Sigmoid colon (tissue), 6 donors: ENCODE measurements at regions not wholly inside any gene's neighbourhood (a gene's known extent, or its start where the extent isn't known, plus 50 kb on each side); places are given as distances from the start of the nearest gene placed in this dataset.

ENCODE experiments used
- DNase-seq: peaks from one replicate; pipeline ENCODE4 v3.0.0-alpha.2; 2019
- H3K27ac ChIP-seq, 4 donors: fragments of 200-600 bp; sonication (generic); one replicate each; pipeline ENCODE4 v1.5.1; 2016 to 2019; ENCODE audit warnings: mild to moderate bottlenecking in 1 of 4
- H3K27me3 ChIP-seq, 3 donors: fragments of 200-600 bp; sonication (generic); one replicate each; pipeline ENCODE4 v1.5.1; 2019; ENCODE audit warnings: mild to moderate bottlenecking in 1 of 3
- H3K36me3 ChIP-seq, 4 donors: fragments of 200-600 bp; sonication (generic); one replicate each; pipeline ENCODE4 v1.5.1; 2016 to 2019
- H3K4me1 ChIP-seq, 4 donors: fragments of 200-600 bp; sonication (generic); one replicate each; pipeline ENCODE4 v1.5.1; 2017 to 2019
- H3K4me3 ChIP-seq, 4 donors: fragments of 200-600 bp; sonication (generic); one replicate each; pipeline ENCODE4 v1.5.1; 2017 to 2019; ENCODE audit warnings: mild to moderate bottlenecking in 2 of 4, moderate library complexity in 1 of 4
- H3K9me3 ChIP-seq, 4 donors: fragments of 200-600 bp in 3 of 4; sonication (generic) in 3 of 4; one replicate each; pipeline versions ENCODE4 v1.5.1 to v1.6.1; 2013 to 2019
- EP300 ChIP-seq, 4 donors: sonication (generic); formaldehyde crosslinking; IDR thresholded peaks; one replicate each; pipeline ENCODE4 v1.6.1; 2017; ENCODE audit warnings: antibody characterized with exemption in 4 of 4
- POLR2A ChIP-seq, 2 donors: fragments of 450-650 bp; IDR thresholded peaks; one replicate each; pipeline ENCODE4 v1.6.1; 2016; ENCODE audit warnings: antibody characterized with exemption in 2 of 2, mild to moderate bottlenecking in 2 of 2, moderate library complexity in 2 of 2
- POLR2AphosphoS5 ChIP-seq, 4 donors: sonication (generic); formaldehyde crosslinking; IDR thresholded peaks; one replicate each; pipeline ENCODE4 v1.6.1; 2017; ENCODE audit warnings: antibody characterized with exemption in 4 of 4
- WGBS, 2 donors: extraction: QIAGEN DNeasy Blood & Tissue Kit; methylation state at CpG; one replicate each; pipeline ENCODE4 v1.1.7; 2013; 5-methylcytosine and 5-hydroxymethylcytosine counted together
- intact Hi-C: fragments of 100-400 bp; cut with DNase I; formaldehyde crosslinking; loops from one replicate; pipeline ENCODE4 v1.15.1; 2023
- TF ChIP-seq, protein P1 (sequence below), 4 experiments: fragments of 450-650 bp in 3 of 4; fragments of 200-600 bp in 1 of 4; IDR thresholded peaks; one replicate each; pipeline ENCODE4 v1.5.1; 2016 to 2019; ENCODE audit warnings: antibody characterized with exemption in 4 of 4, mild to moderate bottlenecking in 3 of 4, moderate library complexity in 2 of 4
- donor health status: healthy with polysubstance abuse.
- donor health status: healthy.

- Histone ChIP-seq H3K9me3 (no peaks in the 10 kb centered on the region), H3K27ac (no peak overlapping the region), H3K27me3 (no peaks in the 10 kb centered on the region), H3K36me3 (no peaks in the 10 kb centered on the region), H3K4me3 (no peak overlapping the region), H3K4me1 (no peaks in the 10 kb centered on the region)
- intact Hi-C loops = no loop called here
- 41 to 56% methylated on average over 6 of the region's 6 CpGs for WGBS, 2 donors
- TF ChIP-seq POLR2A (IDR thresholded peaks at IDR 0.05) (no peak), POLR2AphosphoS5 (IDR thresholded peaks at IDR 0.05) (no peak), EP300 (IDR thresholded peaks at IDR 0.05) (no peak)
- no peak for DNase-seq
These were observed 355.6 kb downstream of the TAF11L14 start for GRCh38 chr5:17989567-17990563.

DNA sequence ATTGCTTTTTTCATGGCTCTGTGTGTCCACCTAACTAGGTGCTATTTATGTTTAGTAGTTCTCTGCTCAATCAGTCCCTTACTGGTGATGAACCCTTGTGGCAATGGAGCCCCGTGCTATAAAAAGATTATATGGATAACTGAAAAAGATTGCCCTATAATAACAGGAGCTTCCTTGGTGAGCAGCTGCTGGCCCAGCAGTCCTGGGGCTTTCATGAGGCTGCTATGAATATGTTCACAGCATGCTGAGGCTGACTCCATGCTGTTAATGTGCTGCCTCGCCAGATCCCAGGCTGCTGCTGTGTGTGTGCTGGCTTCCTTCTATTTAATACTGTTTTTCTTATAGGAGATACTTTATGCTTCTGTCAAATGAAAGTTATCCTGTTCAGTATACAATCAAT, 357.5 kb downstream of the TAF11L14 start:
- Histone ChIP-seq H3K4me1 (no peaks in the 10 kb centered on the region), H3K27ac (no peak overlapping the region), H3K4me3 (no peak overlapping the region), H3K9me3 (no peaks in the 10 kb centered on the region), H3K27me3 (no peaks in the 10 kb centered on the region), H3K36me3 (no peaks in the 10 kb centered on the region)
- 62 to 69% methylated on average over 2 of the region's 2 CpGs for WGBS, 2 donors
- intact Hi-C loops = no loop called here
- no peak for DNase-seq
- TF ChIP-seq POLR2A (IDR thresholded peaks at IDR 0.05) (no peak), POLR2AphosphoS5 (IDR thresholded peaks at IDR 0.05) (no peak), EP300 (IDR thresholded peaks at IDR 0.05) (no peak)
- TF ChIP-seq, protein P1, sequence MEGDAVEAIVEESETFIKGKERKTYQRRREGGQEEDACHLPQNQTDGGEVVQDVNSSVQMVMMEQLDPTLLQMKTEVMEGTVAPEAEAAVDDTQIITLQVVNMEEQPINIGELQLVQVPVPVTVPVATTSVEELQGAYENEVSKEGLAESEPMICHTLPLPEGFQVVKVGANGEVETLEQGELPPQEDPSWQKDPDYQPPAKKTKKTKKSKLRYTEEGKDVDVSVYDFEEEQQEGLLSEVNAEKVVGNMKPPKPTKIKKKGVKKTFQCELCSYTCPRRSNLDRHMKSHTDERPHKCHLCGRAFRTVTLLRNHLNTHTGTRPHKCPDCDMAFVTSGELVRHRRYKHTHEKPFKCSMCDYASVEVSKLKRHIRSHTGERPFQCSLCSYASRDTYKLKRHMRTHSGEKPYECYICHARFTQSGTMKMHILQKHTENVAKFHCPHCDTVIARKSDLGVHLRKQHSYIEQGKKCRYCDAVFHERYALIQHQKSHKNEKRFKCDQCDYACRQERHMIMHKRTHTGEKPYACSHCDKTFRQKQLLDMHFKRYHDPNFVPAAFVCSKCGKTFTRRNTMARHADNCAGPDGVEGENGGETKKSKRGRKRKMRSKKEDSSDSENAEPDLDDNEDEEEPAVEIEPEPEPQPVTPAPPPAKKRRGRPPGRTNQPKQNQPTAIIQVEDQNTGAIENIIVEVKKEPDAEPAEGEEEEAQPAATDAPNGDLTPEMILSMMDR (IDR thresholded peaks at IDR 0.05) = no peak

- no peaks in the 10 kb centered on the region for H3K36me3 ChIP-seq
- H3K27me3 ChIP-seq = no peaks in the 10 kb centered on the region
- intact Hi-C loops = no loop called here
- H3K4me1 ChIP-seq = no peaks in the 10 kb centered on the region
- DNase-seq = no peak
- H3K4me3 ChIP-seq = no peak overlapping the region
- H3K9me3 ChIP-seq = no peaks in the 10 kb centered on the region
- WGBS, 2 donors = 56 to 69% methylated on average over 2 of the region's 2 CpGs
- TF ChIP-seq POLR2A (IDR thresholded peaks at IDR 0.05) (no peak), POLR2AphosphoS5 (IDR thresholded peaks at IDR 0.05) (no peak), EP300 (IDR thresholded peaks at IDR 0.05) (no peak)
- TF ChIP-seq, protein P1 (IDR thresholded peaks at IDR 0.05) = no peak
- no peak overlapping the region for H3K27ac ChIP-seq
These were observed 358.0 kb downstream of the TAF11L14 start for GRCh38 chr5:17992291-17992690.

GRCh38 chr5:17995997-17996396, 361.7 kb downstream of the TAF11L14 start:
- Histone ChIP-seq H3K4me3 (no peak overlapping the region), H3K4me1 (no peaks in the 10 kb centered on the region), H3K36me3 (no peaks in the 10 kb centered on the region), H3K9me3 (no peaks in the 10 kb centered on the region), H3K27ac (no peak overlapping the region), H3K27me3 (no peaks in the 10 kb centered on the region)
- no peak for TF ChIP-seq POLR2A (IDR thresholded peaks at IDR 0.05)
- no peak for TF ChIP-seq EP300 (IDR thresholded peaks at IDR 0.05)
- no peak for TF ChIP-seq POLR2AphosphoS5 (IDR thresholded peaks at IDR 0.05)
- TF ChIP-seq, protein P1 (IDR thresholded peaks at IDR 0.05) = no peak
- 31 to 51% methylated on average over 3 of the region's 3 CpGs for whole genome bisulfite sequencing, 2 donors
- intact Hi-C loops = no loop called here
- DNase-seq = no peak

DNA sequence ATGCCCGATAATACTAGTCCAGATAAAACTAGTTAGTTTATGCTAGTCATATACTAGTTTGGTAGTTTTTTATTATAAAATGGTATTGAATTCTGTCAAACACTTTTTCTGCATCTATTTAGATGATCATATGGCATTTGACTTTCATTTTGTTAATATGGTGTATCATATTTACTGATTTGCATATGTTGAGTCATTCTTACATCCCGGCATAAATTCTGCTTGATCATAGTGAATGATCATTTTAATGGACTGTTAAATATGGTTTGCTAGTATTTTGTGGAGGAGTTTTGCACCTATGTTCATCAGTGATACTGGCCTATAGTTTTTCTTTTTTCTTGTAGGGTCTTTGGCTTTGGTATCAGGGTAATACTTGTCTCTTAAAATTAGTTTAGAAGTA, 365.6 kb downstream of the TAF11L14 start:
- 88 to 90% methylated on average over 2 of the region's 2 CpGs for WGBS, 2 donors
- intact Hi-C loops = no loop called here
- no peaks in the 10 kb centered on the region for H3K36me3 ChIP-seq

More for the DNA sequence above, 365.6 kb downstream of the TAF11L14 start:
- Histone ChIP-seq H3K27ac (no peak overlapping the region), H3K9me3 (no peaks in the 10 kb centered on the region), H3K4me3 (no peak overlapping the region), H3K27me3 (no peaks in the 10 kb centered on the region), H3K4me1 (no peaks in the 10 kb centered on the region)
- TF ChIP-seq, protein P1 (IDR thresholded peaks at IDR 0.05) = no peak
- TF ChIP-seq POLR2AphosphoS5 (IDR thresholded peaks at IDR 0.05) = no peak
- TF ChIP-seq EP300 (IDR thresholded peaks at IDR 0.05) = no peak
- no peak for TF ChIP-seq POLR2A (IDR thresholded peaks at IDR 0.05)
- no peak for DNase-seq
